HCT116 (cell line): ENCODE measurements at regions not wholly inside any gene's neighbourhood (a gene's known extent, or its start where the extent isn't known, plus 50 kb on each side); places are given as distances from the start of the nearest gene placed in this dataset.

Experiments
- ATAC-seq: fragments of 200-7000 bp; cut with Tn5 transposase; 2 replicates; pipeline ENCODE4 v1.9.1; 2020; ENCODE audit warnings: mild to moderate bottlenecking, moderate library complexity
- BruUV-seq: library from RNA; stranded (reverse); fragments of 400-500 nt; replicated peaks from 2 replicates; lab custom pipeline; 2021; lab: Mats Ljungman, UMichigan
- CTCF ChIA-PET: fragments of 300-600 bp; sonication (Branson Sonifier 250); formaldehyde crosslinking; loops from one replicate; lab custom pipeline; 2021; ENCODE audit warnings: antibody characterized with exemption; lab: Charles Lee
- POLR2A ChIA-PET: fragments of 300-600, 350-600 bp; sonication (Branson Sonifier 250); formaldehyde crosslinking; loops from one replicate; lab custom pipeline; 2021; ENCODE audit warnings: antibody characterized with exemption; lab: Charles Lee
- RAD21 ChIA-PET, 2 experiments: fragments of 300-600 bp; sonication (Branson Sonifier 250); formaldehyde crosslinking; loops; one replicate each; lab custom pipeline; 2023; ENCODE audit warnings: low total read pairs in 2 of 2; ENCODE audit not compliant: uncharacterized antibody in 2 of 2, unreplicated experiment in 2 of 2, low non-redundant PET in 1 of 2; lab: Charles Lee
- DNase-seq: peaks from one replicate; pipeline ENCODE4 v3.0.0-alpha.2; 2010; ENCODE audit warnings: low read depth, low spot score
- H2AFZ ChIP-seq: fragments of 200-600 bp; shearing (Covaris generic), sonication (generic); 2 replicates; pipeline ENCODE4 v1.6.1; 2017; ENCODE audit warnings: low read depth, mixed run types, mixed read lengths, antibody characterized with exemption, low read length; ENCODE audit not compliant: poor library complexity, severe bottlenecking
- H3K27ac ChIP-seq: 2 replicates; pipeline ENCODE4 v1.5.1; 2012; ENCODE audit warnings: low read depth, low read length
- H3K27me3 ChIP-seq: fragments of 200-600 bp; sonication (generic); 2 replicates; pipeline ENCODE4 v1.6.1; 2016; ENCODE audit warnings: mixed run types, low read length, mixed read lengths; ENCODE audit not compliant: insufficient read depth
- H3K36me3 ChIP-seq, 2 experiments: fragments of 200-500 bp in 1 of 2; fragments of 200-600 bp in 1 of 2; sonication (Bioruptor generic) in 1 of 2; sonication (generic) in 1 of 2; 2 replicates each; pipeline versions ENCODE4 v1.5.1 to v1.6.1; 2014 to 2016; ENCODE audit warnings: low read length in 2 of 2, inconsistent platforms in 1 of 2, mixed read lengths in 1 of 2, mixed run types in 1 of 2; ENCODE audit not compliant: insufficient read depth in 2 of 2, control insufficient read depth in 1 of 2
- H3K4me1 ChIP-seq, 2 experiments: fragments of 200-600 bp in 1 of 2; sonication (generic) in 1 of 2; 2 replicates each; pipeline versions ENCODE4 v1.5.1 to v1.6.1; 2012 to 2017; ENCODE audit warnings: low read length in 2 of 2, inconsistent platforms in 1 of 2, mild to moderate bottlenecking in 1 of 2, mixed read lengths in 1 of 2, mixed run types in 1 of 2, moderate library complexity in 1 of 2; ENCODE audit not compliant: insufficient read depth in 2 of 2, control insufficient read depth in 1 of 2
- H3K4me2 ChIP-seq: fragments of 200-600 bp; sonication (generic); 2 replicates; pipeline ENCODE4 v1.6.1; 2017; ENCODE audit warnings: mixed run types, low read length, mixed read lengths
- H3K4me3 ChIP-seq, 2 experiments: fragments of 200-600 bp in 1 of 2; sonication (generic) in 1 of 2; replicated peaks in 1 of 2; 2 replicates each; pipeline ENCODE4 v1.5.1; 2011 to 2016; ENCODE audit warnings: low read length in 2 of 2, control low read depth in 1 of 2, low read depth in 1 of 2, mild to moderate bottlenecking in 1 of 2, mixed read lengths in 1 of 2, mixed run types in 1 of 2
- H3K79me2 ChIP-seq: fragments of 200-600 bp; sonication (generic); 2 replicates; pipeline ENCODE4 v1.6.1; 2017; ENCODE audit warnings: mild to moderate bottlenecking, mixed run types, low read length, moderate library complexity, mixed read lengths; ENCODE audit not compliant: insufficient read depth
- H3K9ac ChIP-seq: fragments of 200-600 bp; sonication (generic); 2 replicates; pipeline ENCODE4 v1.6.1; 2016; ENCODE audit warnings: low read length, mixed read lengths
- H3K9me2 ChIP-seq: fragments of 200-600 bp; sonication (generic), shearing (Covaris generic); 2 replicates; pipeline ENCODE4 v1.6.1; 2017; ENCODE audit warnings: mixed run types, mild to moderate bottlenecking, moderate library complexity; ENCODE audit not compliant: insufficient read depth
- H3K9me3 ChIP-seq, 2 experiments: fragments of 200-500 bp in 1 of 2; fragments of 200-600 bp in 1 of 2; sonication (Bioruptor generic) in 1 of 2; sonication (generic) in 1 of 2; 2 replicates each; pipeline ENCODE4 v1.6.1; 2014 to 2017; ENCODE audit warnings: low read length in 2 of 2, mixed read lengths in 2 of 2, inconsistent platforms in 1 of 2, low read depth in 1 of 2, mild to moderate bottlenecking in 1 of 2, mixed run types in 1 of 2, moderate library complexity in 1 of 2; ENCODE audit not compliant: control insufficient read depth in 1 of 2, insufficient read depth in 1 of 2
- H4K20me1 ChIP-seq: fragments of 200-600 bp; sonication (generic), shearing (Covaris generic); 2 replicates; pipeline ENCODE4 v1.6.1; 2017; ENCODE audit warnings: mixed run types, mild to moderate bottlenecking, moderate library complexity; ENCODE audit not compliant: insufficient read depth
- CEBPB ChIP-seq: IDR thresholded peaks from 2 replicates; pipeline ENCODE4 v1.6.1; 2012; ENCODE audit warnings: low read depth
- EGR1 ChIP-seq: IDR thresholded peaks from 2 replicates; pipeline ENCODE4 v1.6.1; 2012; ENCODE audit warnings: low read depth
- EZH2phosphoT487 ChIP-seq: fragments of 200-600 bp; IDR thresholded peaks from 2 replicates; pipeline ENCODE4 v1.6.1; 2018; ENCODE audit warnings: antibody characterized with exemption, borderline replicate concordance
- JUND ChIP-seq: IDR thresholded peaks from 2 replicates; pipeline ENCODE4 v1.6.1; 2012
- POLR2A ChIP-seq: IDR thresholded peaks from 2 replicates; pipeline ENCODE4 v1.7.0; 2011; ENCODE audit warnings: borderline replicate concordance; ENCODE audit not compliant: insufficient read depth, insufficient read length; ENCODE audit errors: extremely low read depth
- POLR2AphosphoS5 ChIP-seq: IDR thresholded peaks from 2 replicates; pipeline ENCODE4 v1.6.1; 2011; ENCODE audit warnings: mild to moderate bottlenecking, low read depth, low read length, moderate library complexity
- RAD21 ChIP-seq: IDR thresholded peaks from 2 replicates; pipeline ENCODE4 v1.6.1; 2012; ENCODE audit warnings: low read depth, mild to moderate bottlenecking
- SIN3A ChIP-seq: IDR thresholded peaks from 2 replicates; pipeline ENCODE4 v1.6.1; 2012; ENCODE audit warnings: low read depth
- SP1 ChIP-seq: IDR thresholded peaks from 2 replicates; pipeline ENCODE4 v1.6.1; 2012; ENCODE audit warnings: low read depth
- SRF ChIP-seq: IDR thresholded peaks from 2 replicates; pipeline ENCODE4 v1.6.1; 2012; ENCODE audit warnings: low read depth
- ZNF274 ChIP-seq: fragments of 200-500 bp; sonication (Bioruptor generic); IDR thresholded peaks from 2 replicates; pipeline ENCODE4 v1.6.1; 2014; ENCODE audit warnings: mild to moderate bottlenecking, low read depth, low read length, inconsistent platforms
- intact Hi-C: fragments of 100-400 bp; cut with micrococcal nuclease; formaldehyde crosslinking; loops from 2 replicates; pipeline ENCODE4 v1.10.0; 2022
- TF ChIP-seq, protein P1 (sequence below): IDR thresholded peaks from 2 replicates; pipeline ENCODE4 v1.6.1; 2011; ENCODE audit warnings: mild to moderate bottlenecking, low read length, moderate library complexity; ENCODE audit not compliant: insufficient replicate concordance; ENCODE audit errors: extremely low read depth
- TF ChIP-seq, protein P2 (sequence below): IDR thresholded peaks from 2 replicates; pipeline ENCODE4 v1.6.1; 2012
- TF ChIP-seq, protein P3 (sequence below): IDR thresholded peaks from 2 replicates; pipeline ENCODE4 v1.6.1; 2012; ENCODE audit warnings: low read depth
- TF ChIP-seq, protein P4 (sequence below): IDR thresholded peaks from 2 replicates; pipeline ENCODE4 v1.6.1; 2012

DNA sequence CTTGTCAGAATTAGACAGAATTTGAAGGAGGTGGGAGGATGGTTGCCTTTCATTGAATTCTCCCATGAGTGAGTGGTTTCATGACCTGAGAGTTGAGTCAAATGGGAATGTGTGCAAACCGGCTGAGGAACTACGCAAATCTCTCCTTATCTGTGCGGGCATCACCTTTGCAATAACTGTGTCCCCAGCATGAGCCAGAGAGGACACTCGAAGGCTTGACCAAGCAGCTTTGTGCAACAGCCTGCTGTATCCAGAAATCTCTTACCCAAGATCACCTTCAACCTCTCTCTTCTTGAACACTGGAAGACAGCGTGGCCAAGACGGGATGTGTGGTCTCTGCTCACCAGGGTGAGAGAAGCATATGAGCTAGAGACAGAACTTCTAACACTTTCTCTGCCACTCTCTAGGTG lies 93.8 kb upstream of the IKZF1 start:
- DNase-seq = no peak
- intact Hi-C loops = no loop called here
- Histone ChIP-seq H3K27ac (no peak overlapping the region), H4K20me1 (no peaks in the 10 kb centered on the region), H3K27me3 (no peaks in the 10 kb centered on the region), H3K4me1 (peaks cover 14 to 35% of the 10 kb centered on the region in 2 experiments; a peak in 3 of 4 replicates), H3K4me2 (no peak overlapping the region), H3K9me2 (no peaks in the 10 kb centered on the region), H3K4me3 (no peak overlapping the region), H3K36me3 (no peaks in the 10 kb centered on the region), H3K9me3 (no peaks in the 10 kb centered on the region), H3K79me2 (no peaks in the 10 kb centered on the region), H2AFZ (no peak overlapping the region), H3K9ac (no peak overlapping the region)
- TF ChIP-seq, protein P1, sequence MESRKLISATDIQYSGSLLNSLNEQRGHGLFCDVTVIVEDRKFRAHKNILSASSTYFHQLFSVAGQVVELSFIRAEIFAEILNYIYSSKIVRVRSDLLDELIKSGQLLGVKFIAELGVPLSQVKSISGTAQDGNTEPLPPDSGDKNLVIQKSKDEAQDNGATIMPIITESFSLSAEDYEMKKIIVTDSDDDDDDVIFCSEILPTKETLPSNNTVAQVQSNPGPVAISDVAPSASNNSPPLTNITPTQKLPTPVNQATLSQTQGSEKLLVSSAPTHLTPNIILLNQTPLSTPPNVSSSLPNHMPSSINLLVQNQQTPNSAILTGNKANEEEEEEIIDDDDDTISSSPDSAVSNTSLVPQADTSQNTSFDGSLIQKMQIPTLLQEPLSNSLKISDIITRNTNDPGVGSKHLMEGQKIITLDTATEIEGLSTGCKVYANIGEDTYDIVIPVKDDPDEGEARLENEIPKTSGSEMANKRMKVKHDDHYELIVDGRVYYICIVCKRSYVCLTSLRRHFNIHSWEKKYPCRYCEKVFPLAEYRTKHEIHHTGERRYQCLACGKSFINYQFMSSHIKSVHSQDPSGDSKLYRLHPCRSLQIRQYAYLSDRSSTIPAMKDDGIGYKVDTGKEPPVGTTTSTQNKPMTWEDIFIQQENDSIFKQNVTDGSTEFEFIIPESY = no peak
- TF ChIP-seq, protein P2, sequence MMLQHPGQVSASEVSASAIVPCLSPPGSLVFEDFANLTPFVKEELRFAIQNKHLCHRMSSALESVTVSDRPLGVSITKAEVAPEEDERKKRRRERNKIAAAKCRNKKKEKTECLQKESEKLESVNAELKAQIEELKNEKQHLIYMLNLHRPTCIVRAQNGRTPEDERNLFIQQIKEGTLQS = no peak
- ChIA-PET POLR2A (no interaction called here), CTCF (no interaction called here), RAD21 (no interaction called here)
- ATAC-seq = no peak
- no TSS peak for BruUV-seq

DNA sequence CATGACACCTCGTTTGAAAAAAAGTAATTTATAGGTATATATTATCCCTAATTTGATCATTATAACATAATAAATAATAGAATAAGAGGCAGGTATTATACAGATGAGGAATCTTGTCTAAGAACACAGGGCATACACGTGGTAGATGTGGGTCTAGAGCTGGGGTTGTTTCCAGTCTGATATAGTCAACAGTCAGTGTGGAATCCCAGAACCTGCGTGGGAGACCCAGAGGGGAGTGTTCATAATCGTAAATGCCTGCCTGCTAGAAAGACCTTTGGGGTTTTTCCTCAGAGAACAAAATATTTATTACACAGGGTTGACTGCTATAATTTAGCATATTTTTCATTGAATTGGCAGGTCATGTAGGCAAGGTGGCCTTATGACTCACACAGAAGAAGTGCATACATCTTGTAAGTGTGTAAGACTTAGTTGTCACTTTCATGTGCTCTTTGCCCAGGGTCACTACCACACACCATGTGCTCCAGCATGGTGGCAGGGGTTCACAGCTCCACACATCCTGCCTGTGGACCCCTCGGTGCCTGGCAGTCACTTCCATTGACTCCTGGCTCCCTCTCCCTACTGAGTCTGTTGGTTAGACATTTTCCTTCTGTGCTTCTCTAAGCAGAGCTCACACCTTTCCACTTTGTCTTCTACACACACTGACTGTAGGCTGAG lies 94.9 kb upstream of the IKZF1 start:
- no peak for DNase-seq
- ChIA-PET POLR2A (no interaction called here), CTCF (no interaction called here), RAD21 (no interaction called here)
- intact Hi-C loops = loop anchor here (5.0 kb wide), 2 partner anchors 468 to 953 kb away; no protein-coding TSS in a partner anchor
- no peak for ATAC-seq
- Histone ChIP-seq H3K27me3 (no peaks in the 10 kb centered on the region), H3K4me2 (no peak overlapping the region), H3K4me3 (no peak overlapping the region), H3K36me3 (no peaks in the 10 kb centered on the region), H2AFZ (no peak overlapping the region), H4K20me1 (no peaks in the 10 kb centered on the region), H3K79me2 (no peaks in the 10 kb centered on the region), H3K9ac (no peak overlapping the region), H3K4me1 (peaks cover 18 to 38% of the 10 kb centered on the region in 2 experiments; a peak in 3 of 4 replicates), H3K9me2 (no peaks in the 10 kb centered on the region), H3K27ac (no peak overlapping the region), H3K9me3 (no peaks in the 10 kb centered on the region)
- no TSS peak for BruUV-seq
- TF ChIP-seq POLR2A = no peak
- TF ChIP-seq EZH2phosphoT487 = no peak
- no peak for TF ChIP-seq POLR2AphosphoS5
- TF ChIP-seq, protein P3, sequence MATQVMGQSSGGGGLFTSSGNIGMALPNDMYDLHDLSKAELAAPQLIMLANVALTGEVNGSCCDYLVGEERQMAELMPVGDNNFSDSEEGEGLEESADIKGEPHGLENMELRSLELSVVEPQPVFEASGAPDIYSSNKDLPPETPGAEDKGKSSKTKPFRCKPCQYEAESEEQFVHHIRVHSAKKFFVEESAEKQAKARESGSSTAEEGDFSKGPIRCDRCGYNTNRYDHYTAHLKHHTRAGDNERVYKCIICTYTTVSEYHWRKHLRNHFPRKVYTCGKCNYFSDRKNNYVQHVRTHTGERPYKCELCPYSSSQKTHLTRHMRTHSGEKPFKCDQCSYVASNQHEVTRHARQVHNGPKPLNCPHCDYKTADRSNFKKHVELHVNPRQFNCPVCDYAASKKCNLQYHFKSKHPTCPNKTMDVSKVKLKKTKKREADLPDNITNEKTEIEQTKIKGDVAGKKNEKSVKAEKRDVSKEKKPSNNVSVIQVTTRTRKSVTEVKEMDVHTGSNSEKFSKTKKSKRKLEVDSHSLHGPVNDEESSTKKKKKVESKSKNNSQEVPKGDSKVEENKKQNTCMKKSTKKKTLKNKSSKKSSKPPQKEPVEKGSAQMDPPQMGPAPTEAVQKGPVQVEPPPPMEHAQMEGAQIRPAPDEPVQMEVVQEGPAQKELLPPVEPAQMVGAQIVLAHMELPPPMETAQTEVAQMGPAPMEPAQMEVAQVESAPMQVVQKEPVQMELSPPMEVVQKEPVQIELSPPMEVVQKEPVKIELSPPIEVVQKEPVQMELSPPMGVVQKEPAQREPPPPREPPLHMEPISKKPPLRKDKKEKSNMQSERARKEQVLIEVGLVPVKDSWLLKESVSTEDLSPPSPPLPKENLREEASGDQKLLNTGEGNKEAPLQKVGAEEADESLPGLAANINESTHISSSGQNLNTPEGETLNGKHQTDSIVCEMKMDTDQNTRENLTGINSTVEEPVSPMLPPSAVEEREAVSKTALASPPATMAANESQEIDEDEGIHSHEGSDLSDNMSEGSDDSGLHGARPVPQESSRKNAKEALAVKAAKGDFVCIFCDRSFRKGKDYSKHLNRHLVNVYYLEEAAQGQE = no peak
- TF ChIP-seq, protein P4, sequence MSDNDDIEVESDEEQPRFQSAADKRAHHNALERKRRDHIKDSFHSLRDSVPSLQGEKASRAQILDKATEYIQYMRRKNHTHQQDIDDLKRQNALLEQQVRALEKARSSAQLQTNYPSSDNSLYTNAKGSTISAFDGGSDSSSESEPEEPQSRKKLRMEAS = no peak
- TF ChIP-seq, protein P2 = no peak
- TF ChIP-seq EGR1 = no peak
- no peak for TF ChIP-seq JUND
- no peak for TF ChIP-seq SIN3A
- TF ChIP-seq ZNF274 = no peak
- TF ChIP-seq RAD21 = no peak
- TF ChIP-seq CEBPB = no peak
- TF ChIP-seq SP1 = no peak
- TF ChIP-seq SRF = no peak
